ENCODE measurements at regions not wholly inside any gene's neighbourhood (a gene's known extent, or its start where the extent isn't known, plus 50 kb on each side); places are given as distances from the start of the nearest gene placed in this dataset.
"Not testable (repeated sequence)": the region's sequence is repeated elsewhere in the genome, so short reads cannot be mapped to it uniquely, and the experiment has no call there.

GRCh38 chr7:9502269-9502668 lies 1068.9 kb downstream of the NXPH1 start:
- intact Hi-C loops (cut with micrococcal nuclease), result no loop called here

- intact Hi-C loops (cut with micrococcal nuclease), result no loop called here
Observed at GRCh38 chr7:9504678-9505077, 1071.3 kb downstream of the NXPH1 start.

GRCh38 chr7:9505516-9505915 lies 1072.1 kb downstream of the NXPH1 start:
- intact Hi-C loops (cut with micrococcal nuclease), result no loop called here

- intact Hi-C loops (cut with micrococcal nuclease), result no loop called here
Observed at GRCh38 chr7:9507290-9507689, 1073.9 kb downstream of the NXPH1 start.

GRCh38 chr7:9516662-9517061 lies 1083.3 kb downstream of the NXPH1 start:
- intact Hi-C loops (cut with micrococcal nuclease), result no loop called here

GRCh38 chr7:9523579-9523978 lies 1090.2 kb downstream of the NXPH1 start:
- intact Hi-C loops (cut with micrococcal nuclease), result no loop called here

GRCh38 chr7:9552431-9552830 lies 1119.0 kb downstream of the NXPH1 start:
- intact Hi-C loops (cut with micrococcal nuclease), result not testable (repeated sequence)

- intact Hi-C loops (cut with micrococcal nuclease), result no loop called here
Observed at GRCh38 chr7:9557853-9558252, 1124.4 kb downstream of the NXPH1 start.

GRCh38 chr7:9575716-9576115 lies 1142.3 kb downstream of the NXPH1 start:
- intact Hi-C loops (cut with micrococcal nuclease), result loop anchor here (10.0 kb wide), 1 partner anchor 59 kb away; no protein-coding TSS in a partner anchor

GRCh38 chr7:9582824-9583223 lies 1149.4 kb downstream of the NXPH1 start:
- intact Hi-C loops (cut with micrococcal nuclease), result no loop called here

- intact Hi-C loops (cut with micrococcal nuclease), result no loop called here
Observed at GRCh38 chr7:9598411-9598810, 1165.0 kb downstream of the NXPH1 start.

GRCh38 chr7:9600974-9601373 lies 1167.6 kb downstream of the NXPH1 start:
- intact Hi-C loops (cut with micrococcal nuclease), result no loop called here

GRCh38 chr7:9603291-9603690 lies 1169.9 kb downstream of the NXPH1 start:
- intact Hi-C loops (cut with micrococcal nuclease), result no loop called here

GRCh38 chr7:9608560-9608959 lies 1175.2 kb downstream of the NXPH1 start:
- intact Hi-C loops (cut with micrococcal nuclease), result no loop called here

GRCh38 chr7:9620899-9621298 lies 1187.5 kb downstream of the NXPH1 start:
- intact Hi-C loops (cut with micrococcal nuclease), result not testable (repeated sequence)

GRCh38 chr7:9621306-9621902 lies 1188.0 kb downstream of the NXPH1 start:
- intact Hi-C loops (cut with micrococcal nuclease), result not testable (repeated sequence)

GRCh38 chr7:9621927-9622326 lies 1188.5 kb downstream of the NXPH1 start:
- intact Hi-C loops (cut with micrococcal nuclease), result no loop called here

- intact Hi-C loops (cut with micrococcal nuclease), result no loop called here
Observed at GRCh38 chr7:9625953-9626352, 1192.5 kb downstream of the NXPH1 start.

GRCh38 chr7:9645756-9646155 lies 1212.3 kb downstream of the NXPH1 start:
- intact Hi-C loops (cut with micrococcal nuclease), result no loop called here

- intact Hi-C loops (cut with micrococcal nuclease), result no loop called here
Observed at GRCh38 chr7:9657257-9657656, 1223.8 kb downstream of the NXPH1 start.

GRCh38 chr7:9671979-9672917 lies 1238.8 kb downstream of the NXPH1 start:
- intact Hi-C loops (cut with micrococcal nuclease), result no loop called here

GRCh38 chr7:9680713-9681112 lies 1247.3 kb downstream of the NXPH1 start:
- intact Hi-C loops (cut with micrococcal nuclease), result no loop called here

- intact Hi-C loops (cut with micrococcal nuclease), result no loop called here
Observed at GRCh38 chr7:9681284-9681683, 1247.9 kb downstream of the NXPH1 start.

All from T-helper 2 cell treated with Interferon-gamma antibody and Interleukin-4, amounts not matched to agents 100 ng/mL and 5 ng/mL, for 36 hours (primary cell).